Thyroid gland (tissue), 4 donors: ENCODE measurements at regions not wholly inside any gene's neighbourhood (a gene's known extent, or its start where the extent isn't known, plus 50 kb on each side); places are given as distances from the start of the nearest gene placed in this dataset.
A peak's percentile ranks its signal among the peaks of the same experiment; 100 is the strongest.

Experiments
- DNase-seq, 2 donors: peaks; one replicate each; pipeline ENCODE4 v3.0.0-alpha.2; 2019
- H3K27ac ChIP-seq, 3 donors: fragments of 200-600 bp; sonication (generic); 1 replicate in 2 of 3; 2 replicates in 1 of 3; pipeline ENCODE4 v1.5.1; 2016 to 2019; ENCODE audit warnings: mild to moderate bottlenecking in 1 of 3, moderate library complexity in 1 of 3
- H3K27me3 ChIP-seq: fragments of 200-600 bp; sonication (generic); one replicate; pipeline ENCODE4 v1.5.1; 2019
- H3K36me3 ChIP-seq, 2 donors: fragments of 200-600 bp; sonication (generic); one replicate each; pipeline ENCODE4 v1.5.1; 2016 to 2019
- H3K4me1 ChIP-seq, 2 donors: fragments of 200-600 bp; sonication (generic); one replicate each; pipeline ENCODE4 v1.5.1; 2017 to 2019
- H3K4me3 ChIP-seq, 3 donors: fragments of 200-600 bp; sonication (generic); replicated peaks in 1 of 3; 1 replicate in 2 of 3; 2 replicates in 1 of 3; pipeline ENCODE4 v1.5.1; 2016; ENCODE audit warnings: mild to moderate bottlenecking in 1 of 3
- H3K9me3 ChIP-seq: fragments of 200-600 bp; sonication (generic); one replicate; pipeline ENCODE4 v1.5.1; 2017
- POLR2A ChIP-seq, 2 donors: fragments of 450-650 bp; IDR thresholded peaks; one replicate each; pipeline ENCODE4 v1.6.1; 2017; ENCODE audit warnings: antibody characterized with exemption in 2 of 2, mild to moderate bottlenecking in 2 of 2, moderate library complexity in 1 of 2
- WGBS, 2 donors: methylation state at CpG; one replicate each; pipeline ENCODE4 v1.1.5; 2017; 5-methylcytosine and 5-hydroxymethylcytosine counted together
- intact Hi-C: fragments of 100-400 bp; cut with DNase I; formaldehyde crosslinking; loops from one replicate; pipeline ENCODE4 v1.15.1; 2023
- TF ChIP-seq, protein P1 (sequence below), 6 experiments: fragments of 200-600 bp in 3 of 6; fragments of 450-650 bp in 3 of 6; sonication (generic) in 3 of 6; IDR thresholded peaks; one replicate each; pipeline ENCODE4 v1.5.1; 2016 to 2019; ENCODE audit warnings: antibody characterized with exemption in 6 of 6, mild to moderate bottlenecking in 2 of 6, inconsistent platforms in 1 of 6, moderate library complexity in 1 of 6

DNA sequence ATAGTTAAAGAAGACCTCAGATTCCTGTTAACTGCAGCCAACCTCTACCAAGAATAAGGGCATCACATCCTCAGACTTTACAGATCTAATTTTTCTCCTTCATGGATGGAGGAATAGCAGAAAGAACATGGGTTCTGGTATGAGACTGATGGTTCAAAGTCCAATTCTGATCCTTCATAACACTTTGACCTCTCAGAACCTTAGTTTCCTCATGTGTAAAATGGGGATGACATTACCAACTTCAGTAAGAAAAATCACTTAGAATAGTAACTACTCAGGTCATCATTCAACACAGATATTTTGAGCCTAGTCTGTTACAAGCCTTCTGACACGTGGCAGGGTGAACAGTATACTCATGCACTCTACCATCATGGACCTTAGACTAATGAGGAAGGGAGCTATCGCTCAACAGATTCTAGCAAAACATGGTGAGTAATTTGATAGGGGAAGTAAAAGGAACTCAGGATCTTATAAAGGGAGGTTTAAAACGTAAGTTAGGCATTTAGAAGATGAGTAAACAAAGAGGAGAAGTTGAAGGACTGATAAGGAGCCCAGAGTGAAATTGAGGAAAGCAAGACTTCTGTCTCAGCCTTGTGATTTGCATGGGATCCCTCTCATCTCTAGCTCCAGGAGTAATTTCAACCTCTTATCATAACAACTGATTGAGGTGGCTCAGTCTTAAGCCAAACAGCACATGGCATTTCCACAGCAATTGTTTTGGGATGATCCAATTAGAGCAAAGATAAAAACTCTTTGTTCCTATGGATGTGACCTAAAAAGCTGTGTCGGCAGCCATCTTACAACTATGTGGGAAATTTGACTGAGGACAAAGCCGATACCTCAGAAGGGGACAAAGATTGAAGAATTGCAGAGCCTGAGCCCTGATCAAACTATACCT, 69.2 kb upstream of the TCF7L2 start:
- no peaks in the 10 kb centered on the region for H3K27me3 ChIP-seq
- WGBS, 2 donors, result 86 to 87% methylated on average over 5 of the region's 5 CpGs

DNA sequence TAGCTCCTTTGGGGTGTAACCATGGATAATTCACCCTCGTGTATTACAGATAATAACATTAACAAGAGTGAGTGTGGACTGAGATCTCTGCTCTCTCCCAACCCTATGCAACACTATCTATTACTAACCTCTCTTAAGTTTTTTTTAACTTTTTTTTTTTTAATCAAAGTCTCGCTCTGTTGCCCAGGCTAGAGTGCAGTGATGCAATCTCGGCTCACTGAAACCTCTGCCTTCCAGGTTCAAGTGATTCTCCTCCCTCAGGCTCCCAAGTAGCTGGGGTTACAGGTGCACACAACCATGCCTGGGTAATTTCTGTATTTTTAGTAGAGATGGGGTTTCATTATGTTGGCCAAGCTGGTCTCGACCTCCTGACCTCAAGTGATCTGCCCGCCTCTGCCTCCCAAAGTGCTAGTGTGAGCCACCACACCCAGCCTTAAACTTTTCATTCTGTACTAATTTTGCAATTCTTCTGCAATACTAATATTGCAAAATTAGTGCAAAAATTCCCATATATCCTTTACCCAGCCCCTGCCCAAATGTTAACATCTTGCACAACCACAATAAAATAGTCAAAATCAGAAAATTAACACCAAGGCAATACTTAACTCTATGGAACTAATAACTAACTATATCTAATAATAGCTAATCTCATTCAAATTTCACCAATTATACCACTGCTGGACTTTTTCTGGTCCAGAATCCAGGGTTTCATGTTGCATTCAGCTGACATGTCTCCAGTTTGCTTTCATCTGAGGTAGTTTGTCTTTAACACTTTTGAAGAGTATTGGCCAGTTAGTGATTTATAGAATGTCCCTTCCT, 66.5 kb upstream of the TCF7L2 start:
- intact Hi-C loops, result no loop called here
- H3K36me3 ChIP-seq, result no peaks in the 10 kb centered on the region
- 39 to 61% methylated on average over 5 of the region's 5 CpGs for WGBS, 2 donors
- no peak overlapping the region for H3K27ac ChIP-seq
- H3K4me3 ChIP-seq, result no peak overlapping the region
- no peak for TF ChIP-seq POLR2A (IDR thresholded peaks at IDR 0.05)
- TF ChIP-seq, protein P1, sequence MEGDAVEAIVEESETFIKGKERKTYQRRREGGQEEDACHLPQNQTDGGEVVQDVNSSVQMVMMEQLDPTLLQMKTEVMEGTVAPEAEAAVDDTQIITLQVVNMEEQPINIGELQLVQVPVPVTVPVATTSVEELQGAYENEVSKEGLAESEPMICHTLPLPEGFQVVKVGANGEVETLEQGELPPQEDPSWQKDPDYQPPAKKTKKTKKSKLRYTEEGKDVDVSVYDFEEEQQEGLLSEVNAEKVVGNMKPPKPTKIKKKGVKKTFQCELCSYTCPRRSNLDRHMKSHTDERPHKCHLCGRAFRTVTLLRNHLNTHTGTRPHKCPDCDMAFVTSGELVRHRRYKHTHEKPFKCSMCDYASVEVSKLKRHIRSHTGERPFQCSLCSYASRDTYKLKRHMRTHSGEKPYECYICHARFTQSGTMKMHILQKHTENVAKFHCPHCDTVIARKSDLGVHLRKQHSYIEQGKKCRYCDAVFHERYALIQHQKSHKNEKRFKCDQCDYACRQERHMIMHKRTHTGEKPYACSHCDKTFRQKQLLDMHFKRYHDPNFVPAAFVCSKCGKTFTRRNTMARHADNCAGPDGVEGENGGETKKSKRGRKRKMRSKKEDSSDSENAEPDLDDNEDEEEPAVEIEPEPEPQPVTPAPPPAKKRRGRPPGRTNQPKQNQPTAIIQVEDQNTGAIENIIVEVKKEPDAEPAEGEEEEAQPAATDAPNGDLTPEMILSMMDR (IDR thresholded peaks at IDR 0.05), result no peak
- H3K4me1 ChIP-seq, result peaks cover 10 to 15% of the 10 kb centered on the region in 2 donors
- DNase-seq, result peak; percentile 53 to 55
- no peaks in the 10 kb centered on the region for H3K9me3 ChIP-seq
- H3K27me3 ChIP-seq, result no peaks in the 10 kb centered on the region

More for the DNA sequence above, 69.2 kb upstream of the TCF7L2 start:
- no peak overlapping the region for H3K4me3 ChIP-seq
- DNase-seq, result no peak
- H3K9me3 ChIP-seq, result no peaks in the 10 kb centered on the region
- no peaks in the 10 kb centered on the region for H3K36me3 ChIP-seq
- no peak overlapping the region for H3K27ac ChIP-seq
- H3K4me1 ChIP-seq, result peaks cover 10 to 15% of the 10 kb centered on the region in 2 donors
- intact Hi-C loops, result no loop called here
- no peak for TF ChIP-seq POLR2A (IDR thresholded peaks at IDR 0.05)
- TF ChIP-seq, protein P1 (IDR thresholded peaks at IDR 0.05), result no peak

DNA sequence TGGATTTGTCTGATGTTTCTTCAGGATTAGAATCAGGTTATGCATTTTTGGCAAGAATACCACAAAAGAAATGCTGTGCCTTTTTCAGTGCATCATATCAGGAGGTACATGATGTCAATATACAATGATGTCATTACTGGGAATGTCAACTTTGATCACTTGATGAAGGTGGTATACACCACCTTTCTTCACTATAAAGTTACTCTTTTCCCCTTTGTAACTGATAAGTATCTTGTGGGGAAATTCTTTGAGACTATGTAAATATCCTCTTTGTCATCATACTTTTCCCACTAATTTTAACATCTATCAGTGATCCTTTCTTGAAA, 65.9 kb upstream of the TCF7L2 start:
- H3K36me3 ChIP-seq, result no peaks in the 10 kb centered on the region
- no peak overlapping the region for H3K27ac ChIP-seq
- intact Hi-C loops, result no loop called here
- TF ChIP-seq, protein P1 (IDR thresholded peaks at IDR 0.05), result no peak
- TF ChIP-seq POLR2A (IDR thresholded peaks at IDR 0.05), result no peak
- H3K9me3 ChIP-seq, result no peaks in the 10 kb centered on the region
- H3K27me3 ChIP-seq, result no peaks in the 10 kb centered on the region
- H3K4me1 ChIP-seq, result peaks cover 10 to 15% of the 10 kb centered on the region in 2 donors
- H3K4me3 ChIP-seq, result no peak overlapping the region
- DNase-seq, result no peak

DNA sequence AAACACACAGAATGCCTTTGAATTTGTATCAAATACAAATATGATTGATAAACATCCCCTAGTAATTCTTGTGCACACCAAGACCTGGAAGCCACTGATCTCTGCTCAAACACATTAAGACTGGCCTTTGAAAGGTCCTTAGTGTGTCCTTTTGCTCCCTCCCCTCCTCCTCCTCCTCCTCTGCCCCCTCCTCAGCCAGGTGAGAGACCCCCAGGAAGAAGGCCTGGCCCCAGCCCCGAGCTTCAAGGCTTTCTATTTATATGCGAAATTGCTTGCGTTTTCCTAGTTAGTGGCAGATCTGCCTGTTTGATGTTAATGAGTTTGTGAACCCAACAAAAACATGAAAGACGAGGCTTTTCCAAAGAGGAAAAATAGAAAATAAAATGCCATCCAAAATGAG, 63.6 kb upstream of the TCF7L2 start:
- H3K27me3 ChIP-seq, result no peaks in the 10 kb centered on the region
- DNase-seq, result no peak
- WGBS, 2 donors, result 89% methylated on average over 4 of the region's 4 CpGs
- H3K27ac ChIP-seq, result no peak overlapping the region
- no peak for TF ChIP-seq POLR2A (IDR thresholded peaks at IDR 0.05)
- TF ChIP-seq, protein P1 (IDR thresholded peaks at IDR 0.05), result no peak
- no peaks in the 10 kb centered on the region for H3K36me3 ChIP-seq
- intact Hi-C loops, result no loop called here
- H3K9me3 ChIP-seq, result no peaks in the 10 kb centered on the region
- H3K4me3 ChIP-seq, result no peak overlapping the region
- peaks cover 10 to 15% of the 10 kb centered on the region in 2 donors for H3K4me1 ChIP-seq

DNA sequence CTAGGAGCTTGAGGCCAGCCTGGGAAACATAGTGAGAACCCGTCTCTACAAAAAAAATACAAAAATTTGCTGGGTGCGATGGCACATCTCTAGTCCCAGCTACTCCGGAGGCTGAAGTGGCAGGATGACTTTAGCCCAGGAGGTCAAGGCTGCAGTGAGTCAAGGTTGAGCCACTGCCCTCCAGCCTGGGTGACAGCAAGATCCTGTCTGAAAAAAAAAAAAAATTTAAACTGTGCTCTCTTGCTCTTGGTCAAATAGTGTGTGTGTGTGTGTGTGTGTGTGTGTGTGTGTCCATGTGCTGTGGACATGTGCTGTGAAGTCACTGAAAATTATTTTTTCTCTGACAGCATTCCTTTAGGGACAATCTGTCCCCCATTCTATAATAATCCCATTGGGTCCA, 62.1 kb upstream of the TCF7L2 start:
- no peaks in the 10 kb centered on the region for H3K36me3 ChIP-seq
- H3K27me3 ChIP-seq, result no peaks in the 10 kb centered on the region
- H3K4me3 ChIP-seq, result no peak overlapping the region
- intact Hi-C loops, result no loop called here
- 83% methylated on average over 3 of the region's 3 CpGs for WGBS, 2 donors
- no peak for DNase-seq
- H3K27ac ChIP-seq, result no peak overlapping the region
- H3K4me1 ChIP-seq, result peaks cover 3% of the 10 kb centered on the region in 2 donors
- no peaks in the 10 kb centered on the region for H3K9me3 ChIP-seq
- TF ChIP-seq POLR2A (IDR thresholded peaks at IDR 0.05), result no peak
- TF ChIP-seq, protein P1 (IDR thresholded peaks at IDR 0.05), result no peak
